Activated effector memory CD4-positive, alpha-beta T cell treated with anti-CD3 and anti-CD28 coated beads, Interleukin-2, amount 50 U/mL, for 16 hours (primary cell): ENCODE measurements at regions not wholly inside any gene's neighbourhood (a gene's known extent, or its start where the extent isn't known, plus 50 kb on each side); places are given as distances from the start of the nearest gene placed in this dataset.
"Not testable (repeated sequence)": the region's sequence is repeated elsewhere in the genome, so short reads cannot be mapped to it uniquely, and the experiment has no call there.

Experiments
- DNase-seq: peaks from one replicate; pipeline ENCODE4 v3.0.0-alpha.2; 2020

DNA sequence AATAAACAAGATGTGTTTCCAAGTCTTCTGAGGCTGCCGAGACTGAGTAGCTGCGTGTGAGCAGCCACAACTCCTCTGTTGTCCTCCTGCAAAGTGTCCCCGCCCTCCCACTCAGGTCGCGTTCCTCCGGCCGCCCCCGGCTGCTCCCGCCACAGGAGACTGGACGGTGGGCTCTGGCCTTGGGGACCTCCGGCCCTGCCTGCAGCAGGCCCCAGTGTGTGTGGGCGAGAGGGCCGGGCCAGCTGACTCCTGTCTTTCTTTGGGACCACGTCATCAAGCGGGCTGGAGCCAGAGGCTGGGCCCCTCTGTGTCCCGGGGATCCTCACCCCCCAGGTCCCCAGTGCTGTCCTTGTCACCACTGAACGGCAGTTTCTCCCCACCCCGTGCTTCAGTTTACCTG, 175.3 kb downstream of the NPIPB11 start:
- peak; percentile 57 for DNase-seq

DNA sequence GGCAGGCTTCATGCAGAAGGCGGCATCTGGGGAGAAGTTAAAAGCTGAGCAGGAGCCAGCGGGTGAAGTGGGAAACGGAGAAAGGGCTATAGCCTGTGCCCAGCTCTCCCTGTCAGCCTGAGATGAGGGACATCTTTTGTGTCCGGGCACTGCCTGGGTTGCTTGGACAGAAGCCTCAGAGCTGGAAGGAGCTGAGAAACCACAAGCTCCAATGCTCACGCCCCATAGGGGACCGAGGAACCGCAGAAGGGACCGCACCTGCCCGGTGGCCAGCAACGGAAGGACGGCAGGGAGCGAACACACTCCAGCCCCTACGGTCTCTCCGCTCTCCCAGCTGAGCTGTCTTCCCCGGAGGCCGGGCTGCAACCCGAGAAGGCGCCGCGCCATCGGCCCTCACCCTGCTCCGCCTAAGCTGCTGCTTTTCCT, 175.8 kb downstream of the NPIPB11 start:
- peak; percentile 36 for DNase-seq

DNA sequence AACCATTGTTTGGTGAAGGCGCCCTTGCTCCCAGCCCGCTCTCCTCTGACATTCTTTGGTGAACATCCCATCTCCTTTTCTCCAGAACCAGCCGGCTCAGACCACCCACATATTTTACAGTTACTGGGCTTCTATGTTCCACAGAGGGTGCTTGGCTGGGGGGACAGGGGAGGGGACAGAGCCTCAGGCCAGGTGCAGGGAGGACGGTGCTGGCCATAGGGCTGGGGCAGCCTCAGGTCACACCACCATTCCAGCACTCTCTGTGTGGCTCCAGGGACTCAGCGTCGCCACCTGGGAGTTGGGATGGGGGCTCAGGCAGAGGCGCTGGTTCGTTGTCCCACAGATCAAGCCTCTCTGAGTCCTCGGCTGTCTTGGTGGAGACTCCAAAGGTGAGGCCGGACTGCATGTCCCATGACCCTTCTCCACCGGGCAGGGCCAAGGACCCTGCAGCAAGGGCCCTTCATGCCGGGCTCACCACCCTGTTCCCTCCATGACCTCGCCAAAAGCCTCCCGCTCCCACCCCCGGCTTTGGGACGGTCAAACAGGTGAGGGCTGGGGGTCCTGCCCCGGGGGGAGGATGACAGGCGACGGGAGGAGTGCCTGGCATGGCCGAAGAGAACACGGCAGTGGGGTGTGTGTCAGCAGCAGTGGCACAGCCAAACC, 176.4 kb downstream of the NPIPB11 start:
- DNase-seq, result peak; percentile 48

DNA sequence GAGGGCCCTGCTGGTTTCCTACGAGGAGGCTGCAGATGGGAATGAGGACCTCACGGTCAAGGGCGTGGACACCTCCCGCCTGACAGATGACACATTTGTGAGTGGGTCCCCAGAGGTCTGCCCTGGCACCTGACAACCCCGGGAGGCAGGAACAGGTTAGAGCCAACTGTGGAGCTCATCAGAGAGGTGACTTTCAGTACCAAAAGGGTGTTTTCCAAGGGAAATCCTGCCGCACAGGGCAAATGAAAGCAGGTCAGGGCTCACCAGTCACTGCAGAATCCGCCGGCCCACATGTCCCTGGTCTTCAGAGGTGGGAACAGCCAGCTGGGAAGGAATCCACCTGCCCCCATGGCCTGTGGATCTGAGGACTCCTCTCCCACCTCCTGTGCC, 176.9 kb downstream of the NPIPB11 start:
- peak; percentile 54 for DNase-seq

DNA sequence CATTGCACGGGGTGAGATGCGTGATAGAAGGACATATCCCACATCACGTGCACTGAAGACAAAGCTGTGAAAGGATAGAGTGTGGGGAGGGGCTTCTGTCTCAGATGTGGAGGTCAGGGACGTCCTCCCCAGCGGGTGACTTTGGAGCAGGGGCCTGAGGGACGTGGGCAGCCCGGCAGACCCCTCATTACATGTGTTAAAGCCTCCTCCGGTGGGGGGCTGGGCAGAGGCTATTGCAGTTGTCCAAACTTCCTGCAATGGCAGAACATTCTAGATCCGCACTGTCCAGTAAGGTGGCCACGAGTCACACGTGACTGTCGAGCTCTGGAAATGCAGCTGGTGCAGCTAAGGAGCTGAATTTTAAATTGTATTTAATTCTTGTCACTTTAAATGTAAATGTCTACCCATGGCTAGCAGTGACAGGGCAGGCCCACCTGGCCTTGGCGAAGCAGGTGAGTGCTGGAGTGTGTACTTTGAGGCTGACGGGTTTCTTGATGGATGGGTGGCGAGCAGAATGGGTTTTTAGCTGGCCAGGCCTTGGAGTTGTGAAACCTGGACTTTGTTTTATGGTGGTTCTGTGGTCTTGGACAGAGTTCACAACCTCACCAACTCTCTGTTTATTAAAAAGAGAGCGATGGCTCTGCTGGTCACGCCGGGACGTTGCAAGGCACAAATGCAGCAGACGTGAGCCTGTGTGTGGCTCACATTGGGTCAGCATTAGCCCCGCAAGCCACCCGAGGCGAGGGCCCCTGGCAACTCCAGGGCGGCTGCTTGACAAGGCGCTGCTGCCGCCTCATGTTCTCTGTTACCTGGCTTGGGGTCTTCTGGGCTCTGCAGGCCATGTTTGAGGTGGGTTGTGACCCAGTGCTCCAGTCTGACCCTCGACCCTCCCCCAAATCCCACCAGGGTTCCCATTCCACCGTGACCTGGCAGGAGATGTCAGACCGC, 177.6 kb downstream of the NPIPB11 start:
- DNase-seq, result peak; percentile 41

DNA sequence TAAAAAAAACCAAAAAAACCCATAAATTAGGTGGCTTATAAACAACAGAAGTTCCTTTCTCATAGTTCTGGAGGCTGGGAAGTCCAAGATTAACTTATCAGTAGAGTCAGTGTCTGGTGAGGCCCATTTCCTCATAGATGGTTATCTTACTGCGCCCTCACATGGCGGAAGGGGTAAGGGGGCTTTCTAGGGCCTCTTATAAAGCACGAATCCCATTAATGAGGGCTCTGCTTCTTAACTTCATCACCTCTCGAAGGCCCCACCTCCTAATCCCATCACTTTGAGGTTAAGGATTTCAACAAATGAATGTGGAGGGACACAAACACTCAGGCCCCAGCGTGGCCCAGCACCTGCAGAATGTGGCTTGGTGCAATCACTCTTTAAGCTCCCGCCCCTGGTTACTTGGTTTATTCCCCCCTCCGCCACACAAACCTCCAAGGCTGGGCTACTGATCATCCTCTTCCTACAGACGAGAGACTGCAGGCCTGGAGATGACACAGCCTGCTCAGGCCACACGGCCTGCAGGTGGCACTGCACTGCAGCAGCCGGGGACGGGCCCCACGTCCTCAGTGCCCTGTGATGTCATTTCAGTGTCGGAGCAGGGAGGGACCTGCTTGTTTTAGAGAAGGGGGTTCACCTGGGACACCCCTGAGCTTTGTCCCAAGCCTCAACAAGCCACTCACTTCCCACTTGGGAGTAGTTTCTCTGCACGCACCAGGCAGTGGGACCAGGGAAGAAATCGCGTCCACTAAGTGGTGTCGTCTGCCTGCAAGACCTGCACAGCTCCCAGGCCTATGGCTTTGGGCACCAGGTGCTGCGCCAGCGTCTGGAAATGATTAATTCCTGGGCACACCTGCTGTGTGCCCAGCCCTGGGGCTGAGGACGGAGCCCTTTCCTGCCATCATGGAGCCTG, 178.5 kb downstream of the NPIPB11 start:
- peak; percentile 75 for DNase-seq

DNA sequence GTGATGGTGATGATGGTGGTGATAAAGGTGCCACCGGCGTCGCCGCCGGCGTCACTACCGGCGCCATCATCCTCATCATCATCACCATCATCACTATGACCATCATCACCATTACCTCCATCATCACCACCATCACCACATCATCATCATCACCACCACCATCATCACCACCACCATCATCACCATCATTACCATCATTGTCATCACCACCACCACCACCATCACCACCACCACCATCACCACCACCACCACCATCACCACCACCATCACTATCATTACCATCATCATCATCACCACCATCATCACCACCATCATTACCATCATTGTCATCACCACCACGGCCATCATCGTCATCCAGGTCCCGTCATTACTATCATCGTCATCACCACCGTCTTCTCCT, 179.7 kb downstream of the NPIPB11 start:
- no peak for DNase-seq

DNA sequence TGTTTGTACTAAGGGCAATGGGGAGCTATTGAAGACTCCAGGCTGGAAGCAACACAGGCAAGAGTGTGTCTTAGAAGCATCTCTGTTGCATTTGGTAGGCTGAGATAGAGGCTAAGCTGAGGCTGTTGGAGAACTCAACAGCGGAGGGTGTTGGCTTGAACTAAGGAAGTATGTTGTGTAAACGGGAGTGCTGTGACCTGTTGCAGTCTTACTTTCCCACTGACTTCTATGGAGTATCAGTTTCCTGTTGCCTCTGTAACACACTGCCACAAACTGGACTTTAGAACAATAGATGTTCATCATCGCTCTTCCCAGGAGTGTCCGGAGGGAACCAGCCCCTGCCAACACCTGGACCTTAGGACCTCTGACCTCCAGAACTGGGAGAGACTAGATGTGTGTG, 181.8 kb downstream of the NPIPB11 start:
- not testable (repeated sequence) for DNase-seq

DNA sequence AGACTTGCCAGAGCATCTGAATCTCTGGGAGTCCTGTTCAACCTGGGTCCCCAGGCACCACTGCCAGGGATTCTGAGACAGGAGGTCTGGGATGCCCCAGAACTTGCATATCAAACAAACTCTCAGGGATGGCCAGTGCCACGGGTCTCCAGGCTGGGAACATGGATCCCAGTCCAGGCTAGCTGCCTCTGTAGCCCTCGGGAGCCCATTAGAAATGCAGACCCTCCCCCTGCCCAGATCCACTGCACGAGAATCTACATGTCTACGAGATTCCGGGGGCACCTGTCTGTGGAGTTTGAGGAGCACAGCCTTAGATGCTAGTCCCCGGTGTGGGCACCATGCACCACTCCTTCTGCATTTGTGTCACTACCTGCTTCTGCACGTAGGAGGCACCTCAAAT, 183.9 kb downstream of the NPIPB11 start:
- peak; percentile 21 for DNase-seq

DNA sequence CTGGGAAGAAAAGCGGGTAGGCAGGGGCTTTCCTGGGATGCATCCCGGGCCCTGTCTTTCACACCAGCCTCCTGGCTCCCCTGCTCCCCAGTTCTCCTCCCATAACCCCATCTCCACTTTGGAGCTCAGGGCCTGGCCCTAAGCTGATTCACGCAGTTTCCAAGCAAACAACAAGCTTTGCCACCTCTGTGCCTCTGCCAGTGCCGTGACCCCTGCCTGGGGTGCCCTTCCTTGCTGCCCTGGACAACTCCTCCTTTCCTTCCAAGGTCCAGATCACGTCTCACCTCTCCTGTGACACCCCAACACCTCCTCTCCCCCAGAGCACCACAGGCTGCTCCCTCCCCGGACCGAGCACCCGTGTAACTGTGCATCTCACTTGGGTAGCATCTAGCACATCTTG, 184.5 kb downstream of the NPIPB11 start:
- DNase-seq, result peak; percentile 25

DNA sequence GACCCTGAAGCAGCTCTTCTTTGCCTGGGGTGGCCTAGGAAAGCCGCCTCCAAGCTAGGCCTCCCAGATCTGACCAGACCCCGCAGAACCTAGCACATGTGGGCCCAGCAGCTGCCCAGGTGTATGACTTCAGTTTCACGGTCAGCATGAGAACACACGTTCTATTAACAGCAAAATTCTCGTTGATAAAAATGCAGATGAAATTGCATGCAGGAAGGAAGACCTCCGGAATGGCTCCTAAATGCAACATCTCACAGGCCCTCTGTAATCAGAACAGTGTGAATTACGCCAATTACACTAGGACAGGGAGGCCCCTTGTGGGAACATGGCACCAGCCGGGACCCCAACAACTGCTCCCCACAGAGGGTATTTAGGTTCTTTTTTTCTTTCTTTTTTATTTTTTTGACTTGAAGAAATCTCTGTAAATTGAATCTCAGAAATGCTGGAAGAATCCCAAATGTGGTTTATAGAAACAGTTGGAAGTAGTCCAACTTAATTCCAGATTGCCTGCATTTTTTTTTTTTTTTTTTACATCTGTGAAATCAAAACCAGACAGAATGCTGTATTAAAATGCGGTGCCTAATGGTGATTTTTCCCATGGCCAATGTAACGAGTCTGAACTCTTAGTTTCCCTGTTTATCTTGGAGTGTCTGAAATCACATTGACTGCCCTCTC, 185.1 kb downstream of the NPIPB11 start:
- DNase-seq, result peak; percentile 2

DNA sequence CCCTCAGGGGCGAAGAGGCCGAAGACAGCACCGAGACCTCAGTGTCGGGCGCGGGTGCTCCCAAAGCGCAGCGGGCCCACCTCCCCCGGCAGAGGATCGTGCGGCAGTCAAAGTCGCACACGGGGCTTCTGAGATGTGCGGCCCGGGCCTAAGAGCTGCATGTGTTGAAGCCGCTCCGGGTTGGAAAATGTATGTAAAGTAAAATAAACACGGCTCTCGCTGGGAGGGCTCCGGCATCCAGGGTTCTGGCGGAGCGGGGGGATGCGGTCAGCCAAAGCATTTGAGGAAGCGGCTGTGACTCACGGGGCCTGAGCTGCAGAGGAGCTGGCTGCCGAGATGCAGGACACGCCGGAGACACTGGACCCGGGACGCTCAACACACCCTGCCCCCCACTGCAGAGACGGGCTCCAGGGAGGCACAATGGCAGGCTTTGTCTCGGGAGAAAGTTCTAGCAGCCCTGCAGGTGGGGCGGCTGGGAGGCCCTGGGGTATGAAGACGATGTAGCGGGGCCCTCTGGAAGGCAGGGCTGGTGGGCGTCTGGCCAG, 185.8 kb downstream of the NPIPB11 start:
- peak; percentile 25 for DNase-seq

DNA sequence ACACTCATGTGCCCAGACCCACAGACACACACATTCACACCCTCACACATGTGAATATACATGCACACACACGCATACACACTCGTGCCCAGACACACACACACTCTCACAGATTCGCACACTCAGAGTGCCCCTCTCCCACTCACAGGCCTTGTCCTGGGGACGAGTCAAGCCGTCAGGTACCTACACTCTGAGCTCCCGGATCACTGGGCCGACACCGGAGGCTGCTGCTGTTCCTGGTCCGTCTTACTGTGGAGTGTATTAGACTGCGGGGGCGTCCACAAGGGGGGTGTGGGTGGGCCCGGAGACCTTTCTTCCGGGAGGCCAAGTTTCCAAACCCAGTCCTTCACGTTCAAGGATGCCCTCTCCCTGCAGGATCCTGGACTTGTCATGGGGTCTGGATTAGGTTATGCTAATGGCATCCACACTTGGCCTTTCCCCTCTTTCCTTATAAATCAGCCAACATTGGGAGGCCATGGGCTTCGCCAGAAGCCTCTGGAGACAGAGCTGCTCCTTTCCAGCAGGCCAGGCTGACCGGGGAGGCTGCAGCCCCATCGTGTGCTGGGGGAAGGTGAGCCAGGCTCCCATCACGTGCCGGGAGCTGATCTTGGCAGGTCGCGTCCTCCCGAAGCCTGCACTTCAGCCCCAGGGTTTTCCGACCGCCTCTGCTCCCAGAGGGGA, 186.4 kb downstream of the NPIPB11 start:
- DNase-seq, result peak; percentile 34

DNA sequence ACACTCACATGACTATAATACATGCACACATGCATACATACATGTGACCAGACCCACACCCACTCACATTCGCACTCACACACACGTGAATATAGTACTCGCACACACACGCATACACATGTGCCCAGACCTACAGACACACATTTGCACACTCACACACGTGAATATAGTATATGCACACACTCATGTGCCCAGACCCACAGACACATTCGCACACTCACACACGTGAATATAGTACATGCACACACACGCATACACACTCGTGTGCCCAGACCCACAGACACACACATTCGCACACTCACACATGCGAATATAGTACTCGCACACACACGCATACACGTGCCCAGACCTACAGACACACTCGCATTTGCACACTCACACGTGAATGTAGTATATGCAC, 186.9 kb downstream of the NPIPB11 start:
- not testable (repeated sequence) for DNase-seq

DNA sequence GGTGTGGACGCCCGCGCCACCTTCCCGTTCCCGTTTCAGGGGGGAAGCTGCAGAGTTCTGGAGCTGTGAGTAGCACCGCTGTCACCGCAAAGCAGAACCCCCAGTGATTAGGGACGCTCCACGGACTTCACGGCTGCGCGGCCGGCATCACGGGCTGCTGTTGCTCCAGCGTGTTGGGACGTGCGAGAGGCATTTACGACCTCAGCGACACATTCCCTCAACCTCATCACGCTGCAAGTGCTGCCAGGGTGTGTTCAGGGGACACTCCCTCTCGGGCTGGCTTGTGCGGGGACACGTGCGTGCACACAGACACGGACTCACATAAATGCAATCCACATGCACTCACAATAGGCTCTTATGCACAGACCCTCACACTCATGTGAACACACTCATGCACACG, 187.9 kb downstream of the NPIPB11 start:
- peak; percentile 45 for DNase-seq

DNA sequence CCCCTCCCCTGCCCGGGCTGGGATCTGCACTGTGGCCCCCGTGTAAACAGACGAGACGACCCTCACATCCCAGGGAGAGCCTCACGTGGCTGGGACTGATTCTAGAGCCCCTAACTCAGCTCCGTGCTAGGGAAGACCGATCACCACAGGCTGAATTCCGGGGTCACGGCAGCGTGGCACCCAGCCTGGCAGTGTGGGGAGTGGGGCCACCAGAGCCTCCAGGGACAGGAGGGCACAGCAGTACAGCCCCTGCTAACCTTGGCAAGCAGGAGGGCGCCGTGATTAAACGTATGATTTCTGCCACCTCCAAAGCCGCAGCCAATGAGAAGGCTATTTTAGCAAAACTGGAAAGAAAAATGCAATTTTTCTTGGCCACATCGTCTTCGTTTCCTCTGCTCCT, 188.3 kb downstream of the NPIPB11 start:
- peak; percentile 37 for DNase-seq

DNA sequence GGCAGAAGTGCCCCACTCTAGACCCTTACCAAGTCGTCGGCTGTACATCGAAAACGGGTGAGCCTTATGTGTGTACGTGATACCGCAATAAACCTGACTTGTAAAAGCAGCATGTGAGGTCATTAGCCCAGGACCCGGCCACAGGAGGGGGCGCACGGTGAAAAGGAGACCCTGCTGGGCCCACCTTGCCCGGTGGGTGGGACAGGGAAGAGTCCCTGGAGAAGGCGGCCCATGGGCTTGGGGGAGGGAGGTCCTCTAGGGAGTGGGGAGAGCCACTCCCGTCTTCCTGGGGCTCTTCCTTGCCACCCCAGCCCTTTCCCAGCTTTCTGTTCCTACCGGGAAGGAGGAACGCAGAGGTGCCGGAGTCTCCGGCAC, 188.8 kb downstream of the NPIPB11 start:
- peak; percentile 37 for DNase-seq

DNA sequence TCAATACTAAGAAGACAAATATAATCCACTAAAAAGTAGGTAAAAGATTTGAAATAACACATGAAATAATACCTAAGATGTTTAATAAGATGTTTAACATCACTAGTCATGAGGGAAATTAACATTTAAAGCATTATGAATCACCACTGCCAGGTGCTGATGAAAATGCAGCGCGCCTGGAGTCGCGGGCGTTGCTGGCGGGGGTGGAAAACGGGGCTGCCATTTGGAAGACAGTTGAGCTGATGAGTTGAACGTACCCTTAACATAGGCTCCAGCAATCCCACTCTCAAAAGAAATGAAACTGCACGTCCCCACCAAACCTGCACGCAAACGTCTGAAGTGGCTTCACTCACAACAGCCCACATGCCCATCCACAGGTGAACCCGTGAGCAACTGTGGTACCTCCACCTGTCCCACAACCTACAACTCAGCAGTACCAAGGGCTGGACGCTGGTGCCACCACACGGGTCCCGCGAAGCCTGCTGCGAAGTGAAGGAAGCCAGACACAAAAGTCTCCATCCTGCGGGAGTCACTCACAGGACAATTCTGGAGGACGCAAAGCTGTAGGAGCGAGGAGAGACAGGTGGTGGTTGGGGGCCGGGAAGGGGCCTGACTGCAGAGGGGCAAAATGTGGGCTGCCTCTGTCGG, 189.3 kb downstream of the NPIPB11 start:
- peak; percentile 56 for DNase-seq

DNA sequence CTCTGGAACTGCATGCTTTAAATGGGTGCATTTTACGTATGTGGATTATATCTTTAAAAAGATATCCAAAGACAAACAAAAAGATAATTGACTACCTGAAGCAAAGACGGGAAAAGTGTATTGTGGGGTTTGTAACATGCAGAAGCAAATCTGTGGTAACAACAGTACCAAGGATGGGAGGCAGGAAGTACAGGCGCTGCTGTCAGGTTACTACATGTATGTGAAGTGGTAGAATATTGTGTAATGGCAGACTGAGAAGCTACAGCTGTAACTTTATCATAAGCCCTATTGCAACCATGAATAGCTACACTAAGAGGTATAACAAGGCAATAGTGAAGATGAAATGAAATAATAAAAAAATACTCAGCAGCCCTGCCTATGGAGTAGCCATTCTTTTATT, 192.7 kb downstream of the NPIPB11 start:
- DNase-seq, result not testable (repeated sequence)

DNA sequence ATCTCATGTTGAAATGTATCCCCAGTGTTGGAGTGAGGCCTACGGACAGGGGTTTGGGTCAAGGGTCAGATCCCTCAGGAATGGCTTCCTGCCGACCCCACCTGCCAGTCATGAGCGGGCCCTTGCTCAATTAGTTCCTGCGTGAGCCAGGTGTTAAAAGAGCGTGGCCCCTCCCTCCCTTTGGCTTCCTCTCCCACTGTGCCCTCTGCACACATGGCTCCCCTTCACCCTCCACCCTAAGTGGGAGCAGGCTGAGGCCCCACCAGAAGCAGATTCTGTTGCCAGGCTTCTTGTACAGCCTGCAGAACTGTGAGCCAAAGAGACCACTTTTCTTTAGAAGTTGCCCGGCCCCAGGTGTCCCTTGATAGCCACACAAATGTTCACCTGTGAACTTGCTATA, 193.3 kb downstream of the NPIPB11 start:
- DNase-seq, result peak; percentile 24
